ENCODE measurements at regions not wholly inside any gene's neighbourhood (a gene's known extent, or its start where the extent isn't known, plus 50 kb on each side); places are given as distances from the start of the nearest gene placed in this dataset.

DNA sequence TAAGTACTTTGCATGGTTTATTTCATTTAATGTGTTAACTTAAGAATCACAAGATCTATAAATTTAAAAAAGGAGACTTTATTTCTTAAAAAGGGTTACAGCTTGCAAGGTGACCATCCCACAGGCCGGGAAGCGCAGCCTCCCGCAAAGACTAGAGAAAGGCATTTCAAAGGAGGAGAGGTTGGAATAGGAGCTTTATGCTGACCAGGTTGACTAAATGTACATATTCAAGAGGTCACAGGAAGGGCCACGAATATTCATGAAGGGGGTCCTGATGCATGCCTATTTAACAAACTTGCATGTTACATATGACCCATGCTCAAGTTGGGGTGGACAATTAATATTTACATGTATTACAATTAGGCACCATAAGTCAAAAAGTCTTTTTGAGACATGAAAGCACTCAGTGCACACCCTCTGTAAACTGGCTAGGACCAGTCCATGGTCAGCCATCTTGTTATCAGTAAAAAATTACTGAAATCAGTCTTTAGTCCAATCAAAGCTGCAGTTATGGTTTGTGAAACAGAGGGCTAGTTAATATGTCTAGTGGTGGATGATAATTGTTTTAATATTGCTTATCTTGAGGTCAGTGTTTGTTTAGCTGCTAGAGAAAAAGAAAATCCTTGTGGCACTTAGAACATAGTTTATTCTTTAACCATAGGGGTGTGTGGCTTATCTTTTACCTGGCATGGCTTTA lies 169.3 kb downstream of the KCNE4 start (continued):
- TF ChIP-seq PRRX2 (CRISPR knock-in tag; IDR thresholded peaks at IDR 0.05) (peak; percentile 89), EMX1 (CRISPR knock-in tag; IDR thresholded peaks at IDR 0.05) (peak; percentile 89; the same call in 1 of the 2 replicates), RORB (CRISPR knock-in tag; IDR thresholded peaks at IDR 0.05) (no peak)

DNA sequence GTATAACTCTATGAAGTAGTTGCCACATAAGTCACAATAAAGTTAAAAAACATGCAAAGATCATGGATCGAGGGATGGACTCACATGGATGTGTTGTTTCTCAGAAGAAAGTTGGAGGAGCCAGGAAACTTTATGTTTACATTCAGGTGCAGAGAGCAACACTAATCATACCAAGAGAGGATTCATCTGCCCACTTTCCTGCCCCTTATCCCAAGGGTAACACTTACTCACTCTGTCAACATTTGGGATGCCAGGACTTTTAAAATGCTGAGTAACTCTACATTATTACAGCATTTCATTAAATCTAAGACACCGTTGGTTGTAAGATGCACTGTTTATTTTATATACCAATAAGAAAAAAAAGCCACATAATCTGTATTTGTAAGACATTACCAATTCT lies 170.4 kb downstream of the KCNE4 start:
- TF ChIP-seq, protein P1, sequence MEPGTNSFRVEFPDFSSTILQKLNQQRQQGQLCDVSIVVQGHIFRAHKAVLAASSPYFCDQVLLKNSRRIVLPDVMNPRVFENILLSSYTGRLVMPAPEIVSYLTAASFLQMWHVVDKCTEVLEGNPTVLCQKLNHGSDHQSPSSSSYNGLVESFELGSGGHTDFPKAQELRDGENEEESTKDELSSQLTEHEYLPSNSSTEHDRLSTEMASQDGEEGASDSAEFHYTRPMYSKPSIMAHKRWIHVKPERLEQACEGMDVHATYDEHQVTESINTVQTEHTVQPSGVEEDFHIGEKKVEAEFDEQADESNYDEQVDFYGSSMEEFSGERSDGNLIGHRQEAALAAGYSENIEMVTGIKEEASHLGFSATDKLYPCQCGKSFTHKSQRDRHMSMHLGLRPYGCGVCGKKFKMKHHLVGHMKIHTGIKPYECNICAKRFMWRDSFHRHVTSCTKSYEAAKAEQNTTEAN (CRISPR knock-in tag; IDR thresholded peaks at IDR 0.05), result no peak
- TF ChIP-seq CREM (CRISPR knock-in tag; IDR thresholded peaks at IDR 0.05) (no peak), ZNF121 (CRISPR knock-in tag; IDR thresholded peaks at IDR 0.05) (no peak), FOXK1 (CRISPR knock-in tag; IDR thresholded peaks at IDR 0.05) (no peak)
- TF ChIP-seq, protein P2, sequence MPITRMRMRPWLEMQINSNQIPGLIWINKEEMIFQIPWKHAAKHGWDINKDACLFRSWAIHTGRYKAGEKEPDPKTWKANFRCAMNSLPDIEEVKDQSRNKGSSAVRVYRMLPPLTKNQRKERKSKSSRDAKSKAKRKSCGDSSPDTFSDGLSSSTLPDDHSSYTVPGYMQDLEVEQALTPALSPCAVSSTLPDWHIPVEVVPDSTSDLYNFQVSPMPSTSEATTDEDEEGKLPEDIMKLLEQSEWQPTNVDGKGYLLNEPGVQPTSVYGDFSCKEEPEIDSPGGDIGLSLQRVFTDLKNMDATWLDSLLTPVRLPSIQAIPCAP (CRISPR knock-in tag; IDR thresholded peaks at IDR 0.05), result no peak
- ChIA-PET POLR2A (no interaction called here), CTCF (no interaction called here)
- H3K4me1 Mint-ChIP-seq, result peaks cover 23% of the 10 kb centered on the region
- no peak overlapping the region for H3K4me3 Mint-ChIP-seq
- no peak overlapping the region for H3K27ac Mint-ChIP-seq
- H3K9me3 Mint-ChIP-seq, result peaks cover 4% of the 10 kb centered on the region; the same call in 1 of the 2 replicates
- ATAC-seq (no peak), DNase-seq (ENCODE audit: low spot score) (no peak)
- H3K27me3 Mint-ChIP-seq (ENCODE audit: low read depth), result no peaks in the 10 kb centered on the region
- H3K36me3 Mint-ChIP-seq, result no peaks in the 10 kb centered on the region

DNA sequence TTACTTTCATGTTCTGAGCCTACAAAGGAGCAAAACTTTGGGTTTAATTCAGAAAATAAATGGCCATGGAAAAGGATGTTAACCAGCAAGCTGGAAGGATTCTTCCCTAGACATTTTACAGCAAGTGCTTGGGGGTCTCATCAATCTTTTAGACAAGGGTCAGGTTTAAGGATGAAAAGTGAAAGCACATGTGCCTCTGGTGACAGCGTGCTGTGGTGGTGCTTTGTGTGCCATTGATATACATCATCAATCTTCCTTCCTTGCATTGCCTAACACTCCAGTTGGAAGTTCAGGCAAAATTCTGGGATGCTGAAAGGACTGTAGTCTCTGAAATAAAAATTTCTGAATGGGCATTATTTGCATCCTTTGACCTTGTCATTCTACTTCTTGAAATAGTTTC lies 171.2 kb downstream of the KCNE4 start:
- peaks cover 23% of the 10 kb centered on the region for H3K4me1 Mint-ChIP-seq
- ChIA-PET POLR2A (no interaction called here), CTCF (no interaction called here)
- no peak for TF ChIP-seq MXD4 (CRISPR knock-in tag; IDR thresholded peaks at IDR 0.05; ENCODE audit: borderline replicate concordance)
- TF ChIP-seq NR1H2 (CRISPR knock-in tag; IDR thresholded peaks at IDR 0.05), result no peak
- TF ChIP-seq, protein P3, sequence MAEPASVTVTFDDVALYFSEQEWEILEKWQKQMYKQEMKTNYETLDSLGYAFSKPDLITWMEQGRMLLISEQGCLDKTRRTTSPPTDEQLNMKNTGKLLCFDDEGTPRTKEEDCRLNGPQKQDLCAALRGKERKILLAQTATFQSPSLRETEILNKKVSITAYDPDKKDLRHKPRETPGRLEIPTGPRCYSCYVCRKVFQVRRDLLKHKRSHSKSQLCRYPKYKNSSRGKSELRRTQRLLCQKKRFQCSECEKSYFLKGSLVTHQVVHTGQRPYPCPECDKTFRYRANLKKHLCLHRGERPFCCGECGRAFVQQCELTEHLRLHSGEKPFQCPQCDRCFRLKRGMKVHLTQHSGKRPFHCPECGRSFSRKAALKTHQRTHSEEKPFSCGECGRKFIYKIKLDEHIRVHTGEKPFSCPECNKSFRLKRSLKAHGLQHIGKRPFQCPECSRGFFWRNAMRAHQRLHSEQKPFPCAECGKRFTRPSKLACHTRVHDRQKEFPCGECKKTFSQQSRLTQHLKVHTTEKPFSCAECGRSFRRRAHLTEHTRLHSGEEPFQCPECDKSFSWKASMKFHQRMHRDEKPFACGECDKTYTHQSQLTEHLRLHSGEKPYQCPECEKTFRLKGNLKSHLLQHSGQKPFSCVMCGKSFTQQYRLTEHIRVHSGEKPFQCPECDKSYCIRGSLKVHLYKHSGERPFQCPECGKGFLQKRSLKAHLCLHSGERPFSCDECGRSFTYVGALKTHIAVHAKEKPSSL (CRISPR knock-in tag; conservative IDR thresholded peaks at IDR 0.05), result no peak
- TF ChIP-seq, protein P4, sequence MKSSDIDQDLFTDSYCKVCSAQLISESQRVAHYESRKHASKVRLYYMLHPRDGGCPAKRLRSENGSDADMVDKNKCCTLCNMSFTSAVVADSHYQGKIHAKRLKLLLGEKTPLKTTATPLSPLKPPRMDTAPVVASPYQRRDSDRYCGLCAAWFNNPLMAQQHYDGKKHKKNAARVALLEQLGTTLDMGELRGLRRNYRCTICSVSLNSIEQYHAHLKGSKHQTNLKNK (CRISPR knock-in tag; IDR thresholded peaks at IDR 0.05), result no peak
- TF ChIP-seq TEAD4 (CRISPR knock-in tag; IDR thresholded peaks at IDR 0.05), result no peak
- TF ChIP-seq ELF4 (CRISPR knock-in tag; IDR thresholded peaks at IDR 0.05; ENCODE audit: low read depth), result no peak
- no peak for TF ChIP-seq IRF2 (CRISPR knock-in tag; IDR thresholded peaks at IDR 0.05; ENCODE audit: borderline replicate concordance, low read depth)
- TF ChIP-seq FOXK1 (CRISPR knock-in tag; IDR thresholded peaks at IDR 0.05), result no peak
- no peak for TF ChIP-seq SMAD3 (CRISPR knock-in tag; IDR thresholded peaks at IDR 0.05; ENCODE audit: borderline replicate concordance)
- no peak for TF ChIP-seq ZNF121 (CRISPR knock-in tag; IDR thresholded peaks at IDR 0.05)
- TF ChIP-seq, protein P5, sequence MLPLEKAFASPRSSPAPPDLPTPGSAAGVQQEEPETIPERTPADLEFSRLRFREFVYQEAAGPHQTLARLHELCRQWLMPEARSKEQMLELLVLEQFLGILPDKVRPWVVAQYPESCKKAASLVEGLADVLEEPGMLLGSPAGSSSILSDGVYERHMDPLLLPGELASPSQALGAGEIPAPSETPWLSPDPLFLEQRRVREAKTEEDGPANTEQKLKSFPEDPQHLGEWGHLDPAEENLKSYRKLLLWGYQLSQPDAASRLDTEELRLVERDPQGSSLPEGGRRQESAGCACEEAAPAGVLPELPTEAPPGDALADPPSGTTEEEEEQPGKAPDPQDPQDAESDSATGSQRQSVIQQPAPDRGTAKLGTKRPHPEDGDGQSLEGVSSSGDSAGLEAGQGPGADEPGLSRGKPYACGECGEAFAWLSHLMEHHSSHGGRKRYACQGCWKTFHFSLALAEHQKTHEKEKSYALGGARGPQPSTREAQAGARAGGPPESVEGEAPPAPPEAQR (CRISPR knock-in tag; IDR thresholded peaks at IDR 0.05), result no peak
- no peak for TF ChIP-seq RELA (CRISPR knock-in tag; IDR thresholded peaks at IDR 0.05; ENCODE audit: borderline replicate concordance)
- no peak for TF ChIP-seq RORB (CRISPR knock-in tag; IDR thresholded peaks at IDR 0.05)
- TF ChIP-seq, protein P6, sequence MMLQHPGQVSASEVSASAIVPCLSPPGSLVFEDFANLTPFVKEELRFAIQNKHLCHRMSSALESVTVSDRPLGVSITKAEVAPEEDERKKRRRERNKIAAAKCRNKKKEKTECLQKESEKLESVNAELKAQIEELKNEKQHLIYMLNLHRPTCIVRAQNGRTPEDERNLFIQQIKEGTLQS (CRISPR knock-in tag; conservative IDR thresholded peaks at IDR 0.05), result no peak
- no peaks in the 10 kb centered on the region for H3K36me3 Mint-ChIP-seq
- H3K27ac Mint-ChIP-seq, result no peak overlapping the region
- no peak for DNase-seq (ENCODE audit: low spot score)
- no peak for ATAC-seq
- no peak overlapping the region for H3K4me3 Mint-ChIP-seq
- H3K27me3 Mint-ChIP-seq (ENCODE audit: low read depth), result no peaks in the 10 kb centered on the region
- H3K9me3 Mint-ChIP-seq, result peaks cover 4% of the 10 kb centered on the region; the same call in 1 of the 2 replicates
